Endothelial cell of umbilical vein (primary cell): ENCODE measurements at regions not wholly inside any gene's neighbourhood (a gene's known extent, or its start where the extent isn't known, plus 50 kb on each side); places are given as distances from the start of the nearest gene placed in this dataset.

Experiments used
- BruUV-seq: library from RNA; stranded (reverse); fragments of 400-500 nt; replicated peaks from 2 replicates; lab custom pipeline; 2021; lab: Mats Ljungman, UMichigan
- CTCF ChIA-PET: fragments of 300-600, 350-600 bp; sonication (Branson Sonifier 250); formaldehyde crosslinking; loops from one replicate; lab custom pipeline; 2021; ENCODE audit warnings: antibody characterized with exemption, inconsistent platforms; lab: Charles Lee
- POLR2A ChIA-PET: fragments of 300-600, 350-600 bp; sonication (Branson Sonifier 250); formaldehyde crosslinking; loops from one replicate; lab custom pipeline; 2021; ENCODE audit warnings: antibody characterized with exemption, inconsistent platforms; lab: Charles Lee
- DNase-seq: peaks from one replicate; pipeline ENCODE4 v3.0.0-alpha.2; 2011; ENCODE audit warnings: low read depth, low spot score
- FAIRE-seq: peaks from 2 replicates; lab custom pipeline; 2011; peaks lifted over from hg19 to GRCh38; lab: Jason Lieb, UNC
- H2AFZ ChIP-seq: 2 replicates; pipeline ENCODE4 v1.6.0; 2012; ENCODE audit warnings: low read depth, low read length, control low read depth, inconsistent platforms
- H3K27ac ChIP-seq: 2 replicates; pipeline ENCODE4 v1.5.1; 2011; ENCODE audit warnings: low read depth, mild to moderate bottlenecking, control low read depth, low read length, moderate library complexity; ENCODE audit not compliant: insufficient read depth
- H3K27me3 ChIP-seq, 2 experiments: 2 replicates each; pipeline versions ENCODE4 v1.6.0 to v1.6.1; 2011; ENCODE audit warnings: low read length in 2 of 2, mixed read lengths in 1 of 2; ENCODE audit not compliant: control insufficient read depth in 2 of 2, insufficient read depth in 2 of 2
- H3K36me3 ChIP-seq, 2 experiments: 2 replicates in 1 of 2; 3 replicates in 1 of 2; pipeline ENCODE4 v1.5.1; 2011; ENCODE audit warnings: low read length in 2 of 2, mild to moderate bottlenecking in 1 of 2, moderate library complexity in 1 of 2; ENCODE audit not compliant: control insufficient read depth in 2 of 2, insufficient read depth in 2 of 2; ENCODE audit errors: extremely low read depth in 1 of 2
- H3K4me1 ChIP-seq: 3 replicates; pipeline ENCODE4 v1.5.1; 2011; ENCODE audit warnings: mild to moderate bottlenecking, low read length; ENCODE audit not compliant: control insufficient read depth, insufficient read depth; ENCODE audit errors: extremely low read depth
- H3K4me2 ChIP-seq: 2 replicates; pipeline ENCODE4 v1.6.1; 2011; ENCODE audit warnings: low read length, control low read depth, mixed read lengths; ENCODE audit not compliant: insufficient read depth
- H3K4me3 ChIP-seq, 3 experiments: fragments of 200-600 bp in 1 of 3; sonication (generic), shearing (Covaris generic) in 1 of 3; replicated peaks in 1 of 3; 2 replicates each; pipeline ENCODE4 v1.5.1; 2011 to 2016; ENCODE audit warnings: control low read depth in 3 of 3, low read length in 3 of 3, mild to moderate bottlenecking in 2 of 3, inconsistent platforms in 1 of 3, low read depth in 1 of 3, moderate library complexity in 1 of 3; ENCODE audit not compliant: insufficient read depth in 1 of 3
- H3K79me2 ChIP-seq: 2 replicates; pipeline ENCODE4 v1.6.0; 2012; ENCODE audit warnings: low read length, inconsistent platforms; ENCODE audit not compliant: control insufficient read depth, insufficient read depth
- H3K9ac ChIP-seq: replicated peaks from 2 replicates; pipeline ENCODE3; 2011; ENCODE audit warnings: low read length, control low read depth; ENCODE audit not compliant: insufficient read depth; ENCODE audit errors: extremely low read depth
- H3K9me1 ChIP-seq: replicated peaks from 3 replicates; pipeline ENCODE4 v1.6.0; 2011; ENCODE audit warnings: mild to moderate bottlenecking, low read length; ENCODE audit not compliant: control insufficient read depth, insufficient read depth; ENCODE audit errors: extremely low read depth
- H3K9me3 ChIP-seq: replicated peaks from 2 replicates; pipeline ENCODE4 v1.5.1; 2012; ENCODE audit warnings: low read length, inconsistent platforms; ENCODE audit not compliant: control insufficient read depth, insufficient read depth
- H4K20me1 ChIP-seq: replicated peaks from 2 replicates; pipeline ENCODE3; 2011; ENCODE audit warnings: mild to moderate bottlenecking, low read length; ENCODE audit not compliant: control insufficient read depth, insufficient read depth; ENCODE audit errors: extremely low read depth
- EZH2 ChIP-seq: IDR thresholded peaks from 2 replicates; pipeline ENCODE4 v1.6.1; 2012; ENCODE audit warnings: borderline replicate concordance, low read depth, mild to moderate bottlenecking, moderate library complexity, low read length, inconsistent platforms; ENCODE audit not compliant: severe bottlenecking
- FOS ChIP-seq: IDR thresholded peaks from 2 replicates; pipeline ENCODE4 v1.6.1; 2011; ENCODE audit warnings: mild to moderate bottlenecking, low read length, moderate library complexity, borderline replicate concordance; ENCODE audit not compliant: insufficient read depth
- JUN ChIP-seq: IDR thresholded peaks from 2 replicates; pipeline ENCODE4 v1.6.1; 2011; ENCODE audit warnings: borderline replicate concordance, low read depth; ENCODE audit not compliant: insufficient read length, insufficient read depth
- MYC ChIP-seq: IDR thresholded peaks from one replicate; pipeline ENCODE4 v1.6.1; 2011; ENCODE audit warnings: mild to moderate bottlenecking, low read depth, low read length
- POLR2A ChIP-seq: IDR thresholded peaks from 2 replicates; pipeline ENCODE4 v1.6.1; 2012; ENCODE audit warnings: low read depth, mild to moderate bottlenecking, control low read depth, low read length
- POLR2AphosphoS5 ChIP-seq: IDR thresholded peaks from 2 replicates; pipeline ENCODE4 v1.6.1; 2012; ENCODE audit warnings: low read depth, mild to moderate bottlenecking, control low read depth, low read length, moderate library complexity; ENCODE audit not compliant: insufficient read depth
- dilution Hi-C: fragments of 300-500 bp; cut with MboI; formaldehyde crosslinking; loops from one replicate; pipeline ENCODE4 v1.15.0; 2019; ENCODE audit warnings: low sequenced_read_pairs; ENCODE audit not compliant: extremely low pct_ligation_motif_present
- intact Hi-C: fragments of 100-400 bp; cut with micrococcal nuclease; formaldehyde crosslinking; loops from one replicate; pipeline ENCODE4 v1.10.0; 2022
- TF ChIP-seq, protein P1 (sequence below), 2 donors: IDR thresholded peaks; 1 replicate in 1 of 2; 2 replicates in 1 of 2; pipeline ENCODE4 v1.5.1; 2011; ENCODE audit warnings: low read length in 2 of 2, mild to moderate bottlenecking in 2 of 2, moderate library complexity in 2 of 2, control low read depth in 1 of 2, inconsistent platforms in 1 of 2, low read depth in 1 of 2; ENCODE audit not compliant: insufficient read depth in 1 of 2; ENCODE audit errors: extremely low read depth in 1 of 2

DNA sequence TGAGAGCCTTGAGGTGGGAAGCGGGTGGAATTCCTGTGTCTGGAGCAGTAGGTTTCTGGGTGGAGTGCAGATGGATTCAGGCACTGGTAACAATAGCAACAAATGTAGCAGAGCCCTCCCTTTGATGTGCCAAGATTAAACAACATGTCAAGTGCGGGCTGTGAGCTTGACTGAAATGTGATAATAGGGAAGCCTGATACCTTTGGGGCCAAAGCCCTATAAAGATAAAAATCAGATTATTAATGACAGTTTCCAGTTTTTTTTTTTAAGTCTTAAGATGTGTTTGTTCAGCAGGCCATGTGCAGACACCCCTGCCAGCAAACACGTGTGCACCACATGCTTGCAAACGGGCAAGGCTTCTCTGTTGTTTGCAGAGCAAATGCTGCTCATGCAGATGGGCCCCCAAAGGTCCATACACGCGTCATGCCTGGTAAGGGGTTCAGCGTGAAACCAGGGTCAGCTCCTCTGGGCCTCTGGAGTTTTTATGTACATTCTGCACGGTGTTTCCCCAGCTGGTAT, 193.2 kb downstream of the GADD45G start:
- no TSS peak for BruUV-seq
- dilution Hi-C loops (no loop called here), intact Hi-C loops (no loop called here)
- Histone ChIP-seq H3K27me3 (no peaks in the 10 kb centered on the region), H3K9me1 (no peaks in the 10 kb centered on the region), H3K27ac (no peak overlapping the region), H3K9me3 (no peaks in the 10 kb centered on the region), H4K20me1 (no peaks in the 10 kb centered on the region), H3K36me3 (no peaks in the 10 kb centered on the region), H3K4me3 (no peak overlapping the region), H3K79me2 (no peaks in the 10 kb centered on the region), H3K4me1 (no peaks in the 10 kb centered on the region), H3K4me2 (no peak overlapping the region), H2AFZ (no peak overlapping the region), H3K9ac (no peak overlapping the region)
- ChIA-PET POLR2A (no interaction called here), CTCF (no interaction called here)
- FAIRE-seq (no peak), DNase-seq (no peak)
- TF ChIP-seq MYC, result no peak
- no peak for TF ChIP-seq POLR2AphosphoS5
- TF ChIP-seq, protein P1, sequence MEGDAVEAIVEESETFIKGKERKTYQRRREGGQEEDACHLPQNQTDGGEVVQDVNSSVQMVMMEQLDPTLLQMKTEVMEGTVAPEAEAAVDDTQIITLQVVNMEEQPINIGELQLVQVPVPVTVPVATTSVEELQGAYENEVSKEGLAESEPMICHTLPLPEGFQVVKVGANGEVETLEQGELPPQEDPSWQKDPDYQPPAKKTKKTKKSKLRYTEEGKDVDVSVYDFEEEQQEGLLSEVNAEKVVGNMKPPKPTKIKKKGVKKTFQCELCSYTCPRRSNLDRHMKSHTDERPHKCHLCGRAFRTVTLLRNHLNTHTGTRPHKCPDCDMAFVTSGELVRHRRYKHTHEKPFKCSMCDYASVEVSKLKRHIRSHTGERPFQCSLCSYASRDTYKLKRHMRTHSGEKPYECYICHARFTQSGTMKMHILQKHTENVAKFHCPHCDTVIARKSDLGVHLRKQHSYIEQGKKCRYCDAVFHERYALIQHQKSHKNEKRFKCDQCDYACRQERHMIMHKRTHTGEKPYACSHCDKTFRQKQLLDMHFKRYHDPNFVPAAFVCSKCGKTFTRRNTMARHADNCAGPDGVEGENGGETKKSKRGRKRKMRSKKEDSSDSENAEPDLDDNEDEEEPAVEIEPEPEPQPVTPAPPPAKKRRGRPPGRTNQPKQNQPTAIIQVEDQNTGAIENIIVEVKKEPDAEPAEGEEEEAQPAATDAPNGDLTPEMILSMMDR (IDR thresholded peaks at IDR 0.05; ENCODE audit: extremely low read depth in 1 of 2, insufficient read depth in 1 of 2, low read depth in 1 of 2, low read length in 2 of 2), result no peak
- TF ChIP-seq EZH2, result no peak
- TF ChIP-seq POLR2A, result no peak
- no peak for TF ChIP-seq FOS
- no peak for TF ChIP-seq JUN
